HG02840 (cell line): ENCODE measurements at regions not wholly inside any gene's neighbourhood (a gene's known extent, or its start where the extent isn't known, plus 50 kb on each side); places are given as distances from the start of the nearest gene placed in this dataset.
"Not testable (repeated sequence)": the region's sequence is repeated elsewhere in the genome, so short reads cannot be mapped to it uniquely, and the experiment has no call there.

ENCODE experiments used
- ATAC-seq: cut with Tn5 transposase; IDR thresholded peaks from one replicate; pipeline ENCODE4 v1.9.1; 2021; ENCODE audit warnings: mild to moderate bottlenecking, moderate library complexity, moderate number of reproducible peaks; ENCODE audit not compliant: unreplicated experiment, low FRiP score

- no peak for ATAC-seq
Observed at GRCh38 chr13:109985871-109986450, 199.6 kb upstream of the IRS2 start.

GRCh38 chr13:109983447-109983846 lies 197.1 kb upstream of the IRS2 start:
- ATAC-seq, result no peak

GRCh38 chr13:109981000-109981399 lies 194.6 kb upstream of the IRS2 start:
- no peak for ATAC-seq

GRCh38 chr13:109979676-109980075 lies 193.3 kb upstream of the IRS2 start:
- not testable (repeated sequence) for ATAC-seq

GRCh38 chr13:109979228-109979627 lies 192.8 kb upstream of the IRS2 start:
- no peak for ATAC-seq

- no peak for ATAC-seq
Observed at GRCh38 chr13:109977212-109977968, 191.0 kb upstream of the IRS2 start.

- no peak for ATAC-seq
Observed at GRCh38 chr13:109976206-109976997, 190.0 kb upstream of the IRS2 start.

- ATAC-seq, result no peak
Observed at GRCh38 chr13:109974354-109974753, 188.0 kb upstream of the IRS2 start.

- no peak for ATAC-seq
Observed at GRCh38 chr13:109973279-109973678, 186.9 kb upstream of the IRS2 start.

GRCh38 chr13:109971456-109972090 lies 185.2 kb upstream of the IRS2 start:
- no peak for ATAC-seq

- no peak for ATAC-seq
Observed at GRCh38 chr13:109971006-109971405, 184.6 kb upstream of the IRS2 start.

- no peak for ATAC-seq
Observed at GRCh38 chr13:109968876-109969577, 182.6 kb upstream of the IRS2 start.

GRCh38 chr13:109963960-109964563 lies 177.7 kb upstream of the IRS2 start:
- no peak for ATAC-seq

- no peak for ATAC-seq
Observed at GRCh38 chr13:109963384-109963783, 177.0 kb upstream of the IRS2 start.

GRCh38 chr13:109959903-109960302 lies 173.5 kb upstream of the IRS2 start:
- no peak for ATAC-seq

GRCh38 chr13:109957875-109958274 lies 171.5 kb upstream of the IRS2 start:
- no peak for ATAC-seq

GRCh38 chr13:109955598-109955997 lies 169.2 kb upstream of the IRS2 start:
- ATAC-seq, result no peak

- no peak for ATAC-seq
Observed at GRCh38 chr13:109954441-109954840, 168.1 kb upstream of the IRS2 start.

GRCh38 chr13:109951491-109951890 lies 165.1 kb upstream of the IRS2 start:
- no peak for ATAC-seq

- ATAC-seq, result no peak
Observed at GRCh38 chr13:109949397-109949796, 163.0 kb upstream of the IRS2 start.
